NCI-H345 (cell line): ENCODE measurements at regions not wholly inside any gene's neighbourhood (a gene's known extent, or its start where the extent isn't known, plus 50 kb on each side); places are given as distances from the start of the nearest gene placed in this dataset.

ENCODE experiments used
- DNase-seq: peaks from one replicate; lab custom pipeline; 2025; lab: John Stamatoyannopoulos, UW

DNA sequence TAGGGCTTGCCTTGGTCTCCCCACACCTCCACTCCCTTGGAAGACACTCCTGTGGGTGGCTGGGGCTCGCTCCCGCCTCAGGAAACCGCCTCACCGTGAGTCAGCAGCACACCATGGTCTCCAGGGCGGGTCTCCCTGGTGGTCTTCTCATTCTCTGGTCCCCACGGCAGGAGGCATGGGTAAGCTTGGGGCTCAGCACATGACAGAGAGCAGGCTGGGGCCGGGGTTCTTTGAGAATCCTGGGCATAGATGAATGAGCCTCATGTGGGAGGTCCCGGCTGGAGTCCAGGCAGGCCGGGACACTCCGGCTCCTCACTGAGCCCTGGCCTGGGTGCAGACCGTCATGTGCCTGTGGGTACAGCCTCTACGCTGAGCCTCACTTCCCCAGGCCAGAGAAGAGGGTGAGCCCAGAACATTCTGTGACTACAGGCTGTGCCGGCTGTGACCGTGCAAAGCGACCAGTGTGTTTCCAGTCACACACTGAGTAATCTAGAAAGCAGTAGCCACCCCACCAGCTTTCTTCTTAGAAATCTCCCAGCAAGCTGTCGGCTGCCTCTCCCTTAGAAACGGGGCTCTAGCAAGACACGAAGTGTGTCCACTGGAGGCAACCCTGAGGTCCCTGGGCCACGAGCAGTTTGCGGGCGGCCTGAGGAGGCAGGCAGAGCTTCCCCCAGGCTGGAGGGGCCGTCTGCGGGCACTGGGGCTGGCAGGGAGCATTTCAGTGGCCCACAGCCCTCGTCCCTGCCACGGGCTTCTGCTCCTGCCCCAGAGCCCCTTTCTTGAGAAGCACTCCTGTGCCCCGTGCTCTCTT lies 93.1 kb downstream of the RHOB start:
- DNase-seq, result no peak

DNA sequence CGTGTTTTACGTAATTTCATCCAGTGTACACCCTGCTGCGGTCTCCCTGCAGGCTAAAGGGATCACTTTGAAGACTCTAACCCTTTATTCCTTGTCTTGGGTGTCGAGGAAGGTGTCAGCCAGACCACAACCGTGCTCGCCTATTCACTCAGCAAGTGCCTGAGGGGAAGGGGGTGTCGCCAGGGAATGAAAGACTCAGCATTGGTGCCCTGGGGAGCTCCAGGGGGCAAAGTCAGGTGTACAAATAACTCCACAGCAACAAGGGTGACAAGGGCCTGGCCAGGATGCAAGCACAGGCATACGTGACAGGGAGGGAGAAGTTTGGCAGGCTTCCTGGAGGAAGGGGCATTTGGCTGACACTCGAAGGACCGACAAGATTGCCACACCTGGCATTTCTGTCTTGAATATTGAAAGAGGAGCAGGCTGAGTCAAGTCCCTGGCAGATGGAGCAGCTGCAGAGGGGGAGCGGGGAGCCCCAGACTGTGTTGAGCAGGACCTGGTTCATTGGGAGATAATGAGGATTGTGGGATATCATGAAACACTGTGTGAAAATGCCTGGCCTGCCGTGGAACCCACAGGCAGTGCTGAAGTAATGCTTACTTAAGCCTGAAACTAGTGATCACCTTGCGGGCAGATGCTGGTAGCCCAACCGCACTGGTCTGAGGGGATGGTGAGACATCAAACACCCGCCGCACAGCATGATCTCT lies 93.9 kb downstream of the RHOB start:
- DNase-seq, result no peak

DNA sequence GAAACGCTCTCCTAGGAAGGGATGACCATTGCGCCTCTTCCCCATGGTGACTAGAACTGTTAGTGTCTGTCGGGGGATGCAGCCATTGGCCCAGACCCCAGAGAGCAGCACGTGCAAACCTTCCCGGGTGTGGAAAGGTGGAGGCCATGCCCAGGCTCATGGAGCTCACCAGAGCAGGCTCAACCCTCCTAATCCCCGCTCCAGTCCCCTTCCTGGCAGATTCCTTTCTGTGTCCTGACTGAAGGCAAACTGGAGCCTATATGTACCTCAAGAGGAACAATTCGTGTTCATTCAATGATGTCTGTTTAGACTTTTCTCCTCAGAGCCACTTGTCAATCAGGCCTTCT lies 94.4 kb downstream of the RHOB start:
- DNase-seq, result no peak

DNA sequence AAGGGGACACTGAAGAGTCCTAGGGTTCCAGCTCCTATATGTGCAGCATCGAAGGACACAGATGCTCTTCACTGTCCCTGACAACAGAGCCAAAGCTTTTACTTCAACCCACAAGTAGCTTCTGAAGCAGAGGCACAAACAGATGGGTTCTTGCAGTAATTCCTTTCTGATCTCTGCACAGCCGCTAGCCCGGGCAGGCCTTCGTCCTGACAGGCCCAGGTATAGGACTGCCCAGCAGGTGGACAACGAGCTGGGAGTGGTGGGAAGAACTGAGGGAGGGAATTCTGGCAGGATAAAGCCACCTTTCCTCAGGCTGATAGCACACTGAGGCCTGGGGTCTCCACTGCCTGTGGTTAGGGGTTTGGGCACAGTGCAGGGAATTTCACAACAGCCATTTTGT lies 94.8 kb downstream of the RHOB start:
- no peak for DNase-seq

DNA sequence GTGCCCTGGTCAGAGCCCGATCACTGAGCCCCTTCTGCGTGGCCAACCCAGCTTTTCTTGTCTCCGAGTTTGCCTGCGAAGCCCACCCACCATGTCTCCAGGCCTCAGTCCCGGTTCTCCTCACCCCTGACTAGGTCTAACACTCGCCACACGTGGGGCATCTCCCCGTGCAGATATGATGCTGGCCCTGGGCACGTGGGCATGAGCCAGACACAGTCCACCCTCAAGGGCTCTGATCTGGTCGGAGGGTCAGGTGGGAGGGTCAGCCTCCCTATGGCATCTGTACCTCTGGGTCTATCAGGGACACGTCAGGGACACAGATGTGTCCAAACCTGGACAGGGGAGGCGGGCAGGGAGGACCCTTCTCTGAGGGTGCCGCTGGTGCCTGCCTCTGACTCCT lies 95.4 kb downstream of the RHOB start:
- DNase-seq, result no peak

DNA sequence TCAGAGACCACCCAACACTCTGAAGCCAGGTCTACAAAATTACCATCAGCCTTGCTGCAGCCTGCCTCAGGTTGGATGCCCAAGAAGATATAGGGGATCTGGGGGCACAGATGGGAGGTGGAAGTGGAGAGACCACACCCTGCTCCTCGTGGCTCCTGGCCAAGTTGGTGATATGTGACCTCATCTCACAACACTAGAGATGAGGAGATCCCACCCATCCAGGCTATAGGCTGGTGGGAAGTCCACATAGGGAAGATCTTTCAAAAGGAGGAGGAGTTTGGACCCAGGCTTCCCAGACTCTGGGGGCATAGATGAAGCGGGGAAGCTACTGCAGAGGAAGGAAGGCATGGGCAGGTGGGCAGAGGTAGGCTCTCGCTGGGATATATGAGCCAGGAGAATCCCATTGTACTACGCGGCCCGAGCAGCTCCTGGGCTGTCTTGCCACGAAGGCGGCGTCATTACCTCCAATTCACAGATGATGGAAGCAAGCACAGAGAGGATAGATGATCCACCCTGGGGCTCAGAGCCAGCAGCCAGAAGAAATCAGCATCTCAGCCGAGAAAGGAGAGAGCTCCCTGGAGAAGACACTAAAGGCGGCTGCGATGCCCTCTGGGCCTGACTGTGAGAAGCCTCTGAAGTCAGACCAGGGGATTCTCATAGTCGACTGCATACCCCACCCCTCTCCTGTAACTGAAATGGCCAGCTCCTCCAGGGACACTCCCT lies 96.0 kb downstream of the RHOB start:
- DNase-seq, result no peak

DNA sequence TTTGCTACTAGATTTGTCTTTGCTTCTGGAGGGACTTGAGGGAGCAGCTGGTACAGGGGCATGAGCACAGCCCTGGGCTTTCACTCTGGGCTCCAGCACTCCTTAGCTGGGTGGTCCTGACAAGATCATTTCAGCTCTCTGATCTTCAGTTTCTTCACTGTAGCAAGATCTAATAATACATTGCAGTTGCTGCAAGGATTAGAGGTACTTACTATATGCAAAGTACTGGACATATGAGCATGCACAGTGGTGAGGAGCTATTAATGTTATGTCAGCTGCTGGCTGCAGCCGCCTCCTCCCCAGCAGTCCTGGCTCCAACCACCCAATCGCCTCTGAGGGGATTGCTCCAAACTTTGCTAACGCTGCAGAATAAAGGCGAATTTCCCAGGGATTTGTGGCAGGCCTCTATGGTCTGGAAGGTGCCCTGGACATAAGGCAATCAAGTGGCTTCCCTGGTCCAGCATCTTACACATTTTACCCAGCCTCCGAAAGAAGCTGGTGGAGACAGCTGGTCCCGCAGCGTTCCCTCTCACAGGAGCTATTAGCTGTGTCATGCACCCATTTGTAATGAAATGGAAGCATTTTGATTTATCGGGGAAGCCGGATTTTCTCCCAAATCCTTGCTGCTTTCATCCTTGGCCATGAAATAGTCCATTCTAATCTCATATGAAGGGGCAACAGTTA lies 96.7 kb downstream of the RHOB start:
- no peak for DNase-seq

DNA sequence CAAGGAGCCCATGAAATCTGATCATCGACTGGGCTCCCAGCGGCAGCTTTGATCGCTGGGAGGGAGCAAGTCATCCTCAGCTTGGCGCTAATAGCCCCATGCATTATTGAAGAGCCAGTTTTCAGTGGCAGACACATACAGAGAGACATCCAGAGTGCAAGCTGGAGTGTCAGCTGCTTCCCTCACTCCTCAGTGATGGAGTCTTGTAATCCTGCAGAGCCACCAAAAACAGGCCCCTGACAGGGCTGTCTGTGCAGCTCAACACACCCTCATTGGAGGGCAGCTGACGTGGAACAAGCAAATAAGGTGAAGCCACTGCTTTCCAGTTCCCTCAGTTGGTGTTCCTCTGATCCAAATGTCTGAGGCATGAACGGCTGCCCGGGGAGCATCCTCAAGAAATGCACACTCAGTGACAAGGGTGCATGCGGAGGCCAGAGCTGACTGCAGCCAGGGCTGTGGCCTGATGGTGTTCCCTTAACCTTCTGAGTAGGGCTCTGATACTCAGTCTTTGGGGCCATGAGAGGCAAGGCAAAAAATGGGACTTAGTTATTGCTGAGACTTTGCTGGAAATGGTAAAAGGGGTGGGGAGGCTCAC lies 97.4 kb downstream of the RHOB start:
- DNase-seq, result no peak

DNA sequence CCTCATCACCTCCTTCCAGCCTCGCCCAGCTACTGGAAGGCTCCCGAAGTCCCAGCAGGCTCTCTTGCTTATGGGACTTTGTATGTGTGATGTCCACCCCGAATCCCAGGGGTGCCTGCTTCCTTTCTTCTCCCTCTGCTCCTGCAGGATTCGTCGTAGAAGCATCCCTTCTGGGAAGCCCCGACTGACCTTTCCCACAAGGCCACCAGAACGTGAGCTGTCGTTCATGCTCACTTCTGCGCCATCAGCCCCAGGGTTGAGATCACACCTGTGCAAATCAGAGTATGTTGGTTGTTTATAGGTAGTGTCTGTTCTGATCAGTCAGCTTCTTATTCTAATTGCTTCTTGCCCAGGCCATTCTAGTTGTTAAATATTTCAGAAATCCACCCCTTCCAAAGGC lies 101.8 kb downstream of the HS1BP3 start:
- DNase-seq, result no peak

DNA sequence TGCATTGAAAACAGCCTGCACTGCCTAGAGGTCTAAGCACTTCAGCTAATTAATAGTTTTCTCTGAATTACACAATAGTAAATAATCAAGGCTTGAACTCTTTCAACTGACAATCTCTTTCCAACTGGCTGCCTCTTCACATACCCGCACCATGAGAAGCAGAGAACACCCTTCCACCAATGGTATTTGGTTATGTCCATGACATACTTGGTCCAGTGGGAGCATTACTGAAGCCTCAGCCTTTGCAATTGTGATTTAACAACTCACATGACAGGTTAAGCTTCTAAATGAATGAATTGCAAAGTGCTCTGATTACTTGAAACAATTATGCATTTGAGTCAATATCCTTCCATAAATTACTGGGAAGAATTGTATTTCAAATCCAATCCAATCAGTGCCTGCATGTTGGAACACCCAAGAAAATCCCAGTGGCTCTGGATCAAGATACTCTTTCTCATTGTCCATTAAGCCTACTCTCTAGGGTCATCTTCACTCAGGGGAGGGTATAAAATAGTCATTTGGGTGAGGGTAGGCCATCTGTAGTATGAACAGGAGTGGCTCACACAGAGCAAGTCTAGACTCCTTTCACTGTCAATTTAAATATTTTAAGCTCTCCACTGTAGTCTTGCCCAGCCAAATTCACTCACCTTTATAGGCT lies 101.1 kb downstream of the HS1BP3 start:
- no peak for DNase-seq

DNA sequence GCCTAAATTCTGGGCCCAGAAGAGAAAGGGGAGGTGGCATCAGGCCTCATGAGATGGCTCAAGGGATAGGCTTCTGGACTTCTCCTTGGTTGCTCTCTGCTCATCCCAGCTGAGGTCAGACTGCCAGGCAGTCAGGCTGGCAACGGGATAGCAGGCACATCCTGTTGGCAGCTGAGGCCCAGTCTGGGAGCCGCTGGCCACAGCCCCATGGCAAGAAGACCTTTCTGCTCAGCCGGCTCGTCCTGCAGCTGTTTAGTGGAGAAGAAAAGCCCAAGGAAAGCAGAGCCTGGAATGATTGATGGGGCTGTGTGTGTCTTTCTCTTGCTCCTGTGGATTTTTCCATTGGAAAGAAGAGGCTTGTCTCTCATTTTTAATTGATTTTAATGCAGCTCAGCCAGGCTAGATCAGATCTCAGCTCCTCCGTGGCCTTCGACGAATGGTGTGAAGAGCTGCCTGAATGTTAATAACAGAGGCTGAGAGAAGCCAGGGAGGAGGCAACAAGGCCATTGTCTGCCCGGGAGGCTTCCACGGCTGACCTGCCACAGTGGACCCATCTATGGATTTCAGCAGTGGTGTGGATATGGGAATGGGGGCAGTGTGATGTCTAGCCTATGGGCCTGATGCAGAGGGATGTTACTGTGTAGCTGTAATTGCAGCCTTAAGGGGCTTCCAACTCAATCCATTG lies 99.5 kb downstream of the HS1BP3 start:
- DNase-seq, result no peak

DNA sequence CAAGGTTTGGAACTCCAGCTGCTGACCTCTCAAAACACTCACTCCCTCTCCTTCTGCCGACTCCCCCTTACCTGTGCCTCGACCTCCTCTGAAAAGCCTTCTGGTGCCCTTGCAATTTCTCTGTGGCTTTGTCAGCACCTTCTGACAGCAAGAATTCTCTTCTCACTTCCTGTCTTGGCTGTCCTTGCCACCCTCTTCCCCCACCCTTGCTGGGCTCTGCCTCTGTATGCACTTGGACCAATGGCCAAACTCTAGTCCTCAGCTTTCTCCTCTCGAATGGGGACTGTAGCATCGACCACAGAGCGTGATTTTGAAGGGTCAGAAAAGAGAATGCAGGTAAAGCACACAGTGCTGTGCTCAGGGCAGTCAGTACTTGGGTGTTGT lies 99.0 kb downstream of the HS1BP3 start:
- no peak for DNase-seq

DNA sequence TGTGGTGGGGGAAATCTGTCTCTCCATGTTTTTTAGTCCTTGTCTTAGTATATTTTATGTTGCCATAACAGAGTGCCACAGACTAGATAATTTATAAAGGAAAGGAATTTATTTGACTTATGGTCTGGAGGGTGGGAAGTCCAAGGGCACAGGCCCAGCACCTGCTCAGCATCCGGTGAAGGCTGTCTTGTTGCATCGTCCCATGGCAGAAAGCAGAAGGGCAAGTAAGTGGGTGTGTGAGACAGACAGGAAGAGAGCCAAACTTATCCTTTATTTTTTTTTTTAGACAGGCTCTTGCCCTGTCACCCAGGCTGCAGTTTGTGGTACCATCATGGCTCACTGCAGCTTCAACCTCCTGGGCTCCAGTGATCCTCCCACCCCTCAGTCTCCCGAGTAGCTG lies 98.1 kb downstream of the HS1BP3 start:
- no peak for DNase-seq

DNA sequence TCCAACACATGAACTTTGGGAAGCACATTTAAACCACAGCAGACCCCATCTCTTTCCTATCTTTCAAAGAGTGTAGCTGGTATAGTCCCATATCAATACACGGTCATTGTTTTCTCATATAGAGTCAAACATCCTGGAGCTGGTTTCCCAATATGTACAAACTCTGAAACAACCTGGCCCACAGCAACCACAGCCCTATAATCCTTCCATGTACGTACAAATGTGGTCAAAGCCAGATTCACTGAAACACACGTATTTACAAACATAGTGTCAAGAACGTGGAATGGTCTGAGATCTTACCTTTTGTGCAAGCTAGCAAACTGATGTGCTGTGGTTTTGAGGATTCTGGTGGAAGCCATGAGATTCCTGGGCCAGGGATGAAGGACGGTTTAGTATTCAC lies 97.3 kb downstream of the HS1BP3 start:
- no peak for DNase-seq

DNA sequence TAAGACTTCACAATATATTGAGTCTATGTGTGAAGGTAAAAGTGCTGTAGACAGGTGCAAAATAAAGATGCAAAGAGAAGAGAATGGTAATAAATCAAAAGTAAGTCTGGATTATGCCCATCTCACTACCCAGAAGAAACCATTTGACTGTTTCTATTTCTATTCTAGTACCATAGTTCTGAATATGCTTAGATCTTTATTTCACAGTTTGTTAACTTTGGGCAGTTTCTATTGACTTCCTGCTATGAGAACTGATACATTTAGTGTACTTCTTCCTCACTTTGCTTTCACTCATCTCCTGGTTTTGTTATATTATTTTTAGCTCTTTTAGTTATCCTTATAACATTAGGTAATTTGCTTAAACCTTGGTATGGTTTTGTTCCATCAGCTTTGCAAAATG lies 94.9 kb downstream of the HS1BP3 start:
- no peak for DNase-seq

DNA sequence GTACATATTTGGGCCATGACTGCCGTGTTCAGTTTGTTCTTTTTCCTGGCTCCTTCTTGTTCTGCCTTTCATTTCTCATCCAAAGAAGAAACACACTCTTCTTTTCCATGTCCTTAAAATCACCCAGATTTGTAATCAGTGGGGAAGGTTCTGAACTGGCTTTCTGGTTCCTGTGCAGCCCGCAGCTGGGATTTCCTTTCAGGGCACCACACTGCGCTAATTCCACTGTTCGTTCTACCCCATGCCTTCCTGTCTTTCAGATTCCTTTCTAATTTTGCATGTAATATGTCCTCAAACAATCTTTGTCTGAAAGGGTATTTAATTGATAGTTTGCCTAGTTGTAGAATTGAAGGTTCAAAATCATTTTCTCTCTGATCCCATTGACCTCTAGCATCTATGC lies 94.1 kb downstream of the HS1BP3 start:
- DNase-seq, result no peak

DNA sequence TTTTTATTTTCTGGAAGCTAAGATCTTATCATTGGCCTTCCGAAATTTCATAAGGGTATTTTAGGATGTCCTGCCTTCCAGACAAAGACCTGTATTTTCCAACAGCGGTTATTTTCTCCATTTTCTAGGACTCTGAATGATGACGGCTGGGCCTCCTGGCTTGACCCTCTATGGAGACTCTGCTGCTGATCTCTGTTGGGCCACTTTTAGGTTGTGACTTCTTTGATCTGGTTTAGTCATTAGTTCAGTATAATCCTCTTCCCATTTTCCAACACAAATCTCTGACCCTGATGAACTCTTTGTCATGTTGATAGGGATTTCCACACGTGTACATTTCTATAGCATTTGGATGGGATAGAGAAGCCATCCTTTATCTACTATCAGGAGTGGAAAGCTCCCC lies 93.7 kb downstream of the HS1BP3 start:
- DNase-seq, result no peak

DNA sequence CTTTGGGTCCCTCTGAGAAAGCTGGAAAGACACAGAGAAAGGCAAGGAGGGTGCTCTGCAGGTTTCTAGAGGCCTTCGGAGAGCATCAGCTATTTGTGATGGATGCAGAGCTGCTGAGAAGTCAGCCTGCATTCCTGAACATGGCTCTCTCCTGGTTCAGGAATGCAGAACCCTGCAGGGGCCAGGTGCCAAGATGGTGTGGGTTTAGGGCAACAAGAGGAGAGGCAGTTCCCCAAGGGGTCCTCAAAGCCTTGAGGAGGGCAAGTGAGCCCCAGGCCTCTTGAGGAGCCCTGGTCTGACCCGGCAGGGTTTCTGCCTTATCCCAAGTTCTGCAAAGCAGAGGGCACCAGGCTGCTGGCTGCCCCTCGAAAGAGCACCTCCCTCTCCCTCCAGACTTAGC lies 93.3 kb downstream of the HS1BP3 start:
- DNase-seq, result no peak

DNA sequence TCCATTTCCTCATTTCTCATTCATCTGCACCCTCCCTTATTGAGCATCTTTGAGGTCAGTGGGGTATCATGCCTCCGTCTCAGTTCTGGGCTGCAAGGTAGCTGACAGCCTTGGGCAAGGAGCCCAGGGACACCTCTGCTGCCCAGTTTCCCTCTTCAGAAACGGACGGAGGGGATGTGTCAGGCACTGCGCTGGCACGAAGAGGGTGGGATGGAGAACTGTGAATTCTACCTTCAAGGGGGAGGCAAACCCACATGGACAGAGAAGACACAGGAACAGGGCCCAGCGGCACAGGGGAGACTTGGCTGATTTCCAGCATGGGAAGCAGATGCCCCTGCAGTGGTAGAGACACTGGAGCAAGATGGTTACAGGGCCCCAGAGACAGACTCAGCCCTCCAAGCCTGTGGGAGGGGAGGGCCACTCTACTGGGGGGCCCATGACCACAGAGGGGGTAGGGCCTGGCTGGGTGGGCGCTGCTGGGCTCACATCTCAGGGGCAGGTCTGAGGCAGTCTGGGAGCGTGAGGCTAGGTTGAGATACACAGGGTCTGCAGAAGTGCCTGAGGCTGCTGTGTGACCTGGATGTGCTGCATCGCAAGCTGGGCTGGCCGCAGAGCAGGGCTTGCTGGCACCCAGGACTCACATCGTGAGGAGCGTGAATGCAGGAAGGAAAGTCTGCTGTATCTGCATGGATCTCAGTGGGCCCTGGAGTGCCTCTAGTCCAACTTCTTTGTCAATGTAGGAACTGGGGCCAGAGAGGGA lies 92.3 kb downstream of the HS1BP3 start:
- no peak for DNase-seq

DNA sequence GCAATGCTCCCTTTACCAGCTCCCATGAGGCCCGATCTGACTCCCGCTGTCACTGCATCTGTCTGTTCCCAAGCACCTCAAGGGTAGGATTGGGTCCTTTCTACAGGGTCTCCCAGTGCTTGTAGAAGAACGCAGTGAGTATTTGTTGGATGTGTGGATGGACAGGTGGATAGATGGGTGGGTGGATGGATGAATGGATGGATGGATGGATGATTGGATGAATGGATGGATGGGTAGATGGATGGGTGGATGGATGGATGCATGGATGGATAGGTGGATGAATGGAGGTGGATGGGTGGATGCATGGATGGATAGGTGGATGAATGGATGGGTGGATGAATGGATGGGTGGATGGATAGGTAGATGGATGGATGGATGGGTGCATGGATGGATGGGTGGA lies 91.6 kb downstream of the HS1BP3 start:
- no peak for DNase-seq
